ENCODE measurements at regions not wholly inside any gene's neighbourhood (a gene's known extent, or its start where the extent isn't known, plus 50 kb on each side); places are given as distances from the start of the nearest gene placed in this dataset.

DNA sequence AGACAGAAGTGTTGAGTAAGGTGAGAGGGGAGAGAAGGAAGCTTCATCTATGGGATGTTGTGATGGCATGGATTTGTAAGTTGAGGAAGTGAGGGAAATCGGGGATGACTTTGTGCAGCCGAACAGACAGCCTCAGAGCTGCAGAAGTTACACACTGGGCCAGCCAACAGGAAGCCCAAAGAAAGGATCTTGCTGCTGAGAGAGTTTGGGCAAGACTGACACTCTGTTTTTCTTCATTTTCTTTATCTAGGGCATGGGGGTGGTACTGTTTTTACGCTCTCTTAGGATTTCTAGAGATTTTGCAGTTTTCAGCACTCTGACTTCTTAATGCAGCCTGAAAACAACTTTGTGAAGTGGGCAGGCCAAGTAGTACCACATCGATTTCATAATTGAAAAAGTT, 509.9 kb upstream of the TENM4 start (continued):
- TF ChIP-seq, protein P1, sequence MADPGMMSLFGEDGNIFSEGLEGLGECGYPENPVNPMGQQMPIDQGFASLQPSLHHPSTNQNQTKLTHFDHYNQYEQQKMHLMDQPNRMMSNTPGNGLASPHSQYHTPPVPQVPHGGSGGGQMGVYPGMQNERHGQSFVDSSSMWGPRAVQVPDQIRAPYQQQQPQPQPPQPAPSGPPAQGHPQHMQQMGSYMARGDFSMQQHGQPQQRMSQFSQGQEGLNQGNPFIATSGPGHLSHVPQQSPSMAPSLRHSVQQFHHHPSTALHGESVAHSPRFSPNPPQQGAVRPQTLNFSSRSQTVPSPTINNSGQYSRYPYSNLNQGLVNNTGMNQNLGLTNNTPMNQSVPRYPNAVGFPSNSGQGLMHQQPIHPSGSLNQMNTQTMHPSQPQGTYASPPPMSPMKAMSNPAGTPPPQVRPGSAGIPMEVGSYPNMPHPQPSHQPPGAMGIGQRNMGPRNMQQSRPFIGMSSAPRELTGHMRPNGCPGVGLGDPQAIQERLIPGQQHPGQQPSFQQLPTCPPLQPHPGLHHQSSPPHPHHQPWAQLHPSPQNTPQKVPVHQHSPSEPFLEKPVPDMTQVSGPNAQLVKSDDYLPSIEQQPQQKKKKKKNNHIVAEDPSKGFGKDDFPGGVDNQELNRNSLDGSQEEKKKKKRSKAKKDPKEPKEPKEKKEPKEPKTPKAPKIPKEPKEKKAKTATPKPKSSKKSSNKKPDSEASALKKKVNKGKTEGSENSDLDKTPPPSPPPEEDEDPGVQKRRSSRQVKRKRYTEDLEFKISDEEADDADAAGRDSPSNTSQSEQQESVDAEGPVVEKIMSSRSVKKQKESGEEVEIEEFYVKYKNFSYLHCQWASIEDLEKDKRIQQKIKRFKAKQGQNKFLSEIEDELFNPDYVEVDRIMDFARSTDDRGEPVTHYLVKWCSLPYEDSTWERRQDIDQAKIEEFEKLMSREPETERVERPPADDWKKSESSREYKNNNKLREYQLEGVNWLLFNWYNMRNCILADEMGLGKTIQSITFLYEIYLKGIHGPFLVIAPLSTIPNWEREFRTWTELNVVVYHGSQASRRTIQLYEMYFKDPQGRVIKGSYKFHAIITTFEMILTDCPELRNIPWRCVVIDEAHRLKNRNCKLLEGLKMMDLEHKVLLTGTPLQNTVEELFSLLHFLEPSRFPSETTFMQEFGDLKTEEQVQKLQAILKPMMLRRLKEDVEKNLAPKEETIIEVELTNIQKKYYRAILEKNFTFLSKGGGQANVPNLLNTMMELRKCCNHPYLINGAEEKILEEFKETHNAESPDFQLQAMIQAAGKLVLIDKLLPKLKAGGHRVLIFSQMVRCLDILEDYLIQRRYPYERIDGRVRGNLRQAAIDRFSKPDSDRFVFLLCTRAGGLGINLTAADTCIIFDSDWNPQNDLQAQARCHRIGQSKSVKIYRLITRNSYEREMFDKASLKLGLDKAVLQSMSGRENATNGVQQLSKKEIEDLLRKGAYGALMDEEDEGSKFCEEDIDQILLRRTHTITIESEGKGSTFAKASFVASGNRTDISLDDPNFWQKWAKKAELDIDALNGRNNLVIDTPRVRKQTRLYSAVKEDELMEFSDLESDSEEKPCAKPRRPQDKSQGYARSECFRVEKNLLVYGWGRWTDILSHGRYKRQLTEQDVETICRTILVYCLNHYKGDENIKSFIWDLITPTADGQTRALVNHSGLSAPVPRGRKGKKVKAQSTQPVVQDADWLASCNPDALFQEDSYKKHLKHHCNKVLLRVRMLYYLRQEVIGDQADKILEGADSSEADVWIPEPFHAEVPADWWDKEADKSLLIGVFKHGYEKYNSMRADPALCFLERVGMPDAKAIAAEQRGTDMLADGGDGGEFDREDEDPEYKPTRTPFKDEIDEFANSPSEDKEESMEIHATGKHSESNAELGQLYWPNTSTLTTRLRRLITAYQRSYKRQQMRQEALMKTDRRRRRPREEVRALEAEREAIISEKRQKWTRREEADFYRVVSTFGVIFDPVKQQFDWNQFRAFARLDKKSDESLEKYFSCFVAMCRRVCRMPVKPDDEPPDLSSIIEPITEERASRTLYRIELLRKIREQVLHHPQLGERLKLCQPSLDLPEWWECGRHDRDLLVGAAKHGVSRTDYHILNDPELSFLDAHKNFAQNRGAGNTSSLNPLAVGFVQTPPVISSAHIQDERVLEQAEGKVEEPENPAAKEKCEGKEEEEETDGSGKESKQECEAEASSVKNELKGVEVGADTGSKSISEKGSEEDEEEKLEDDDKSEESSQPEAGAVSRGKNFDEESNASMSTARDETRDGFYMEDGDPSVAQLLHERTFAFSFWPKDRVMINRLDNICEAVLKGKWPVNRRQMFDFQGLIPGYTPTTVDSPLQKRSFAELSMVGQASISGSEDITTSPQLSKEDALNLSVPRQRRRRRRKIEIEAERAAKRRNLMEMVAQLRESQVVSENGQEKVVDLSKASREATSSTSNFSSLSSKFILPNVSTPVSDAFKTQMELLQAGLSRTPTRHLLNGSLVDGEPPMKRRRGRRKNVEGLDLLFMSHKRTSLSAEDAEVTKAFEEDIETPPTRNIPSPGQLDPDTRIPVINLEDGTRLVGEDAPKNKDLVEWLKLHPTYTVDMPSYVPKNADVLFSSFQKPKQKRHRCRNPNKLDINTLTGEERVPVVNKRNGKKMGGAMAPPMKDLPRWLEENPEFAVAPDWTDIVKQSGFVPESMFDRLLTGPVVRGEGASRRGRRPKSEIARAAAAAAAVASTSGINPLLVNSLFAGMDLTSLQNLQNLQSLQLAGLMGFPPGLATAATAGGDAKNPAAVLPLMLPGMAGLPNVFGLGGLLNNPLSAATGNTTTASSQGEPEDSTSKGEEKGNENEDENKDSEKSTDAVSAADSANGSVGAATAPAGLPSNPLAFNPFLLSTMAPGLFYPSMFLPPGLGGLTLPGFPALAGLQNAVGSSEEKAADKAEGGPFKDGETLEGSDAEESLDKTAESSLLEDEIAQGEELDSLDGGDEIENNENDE (IDR thresholded peaks at IDR 0.05; ENCODE audit: insufficient replicate concordance, low read length) = no peak
- TF ChIP-seq KDM5A (IDR thresholded peaks at IDR 0.05; ENCODE audit: low read length) = no peak
- no peak for TF ChIP-seq BRCA1 (IDR thresholded peaks at IDR 0.05; ENCODE audit: low read depth, low read length)
- TF ChIP-seq HDAC6 (IDR thresholded peaks at IDR 0.05; ENCODE audit: low read depth, low read length) = no peak
- TF ChIP-seq BACH1 (IDR thresholded peaks at IDR 0.05; ENCODE audit: low read length) = no peak
- TF ChIP-seq CEBPB (IDR thresholded peaks at IDR 0.05; ENCODE audit: low read depth, low read length) = no peak
- no peak for TF ChIP-seq ZNF274 (IDR thresholded peaks at IDR 0.05; ENCODE audit: borderline replicate concordance, extremely low read depth, low read length)
- TF ChIP-seq RBBP5 (IDR thresholded peaks at IDR 0.05; ENCODE audit: borderline replicate concordance, low read depth, low read length) = no peak

Measured in H1 (cell line).